ENCODE measurements at regions not wholly inside any gene's neighbourhood (a gene's known extent, or its start where the extent isn't known, plus 50 kb on each side); places are given as distances from the start of the nearest gene placed in this dataset.

GRCh38 chr21:30936207-30936606 is 54.8 kb upstream of the KRTAP11-1 start:
- H3K27me3 Mint-ChIP-seq: peaks cover 1% of the 10 kb centered on the region
- no peaks in the 10 kb centered on the region for H3K4me1 Mint-ChIP-seq (ENCODE audit: low read depth)
- H3K36me3 Mint-ChIP-seq: no peaks in the 10 kb centered on the region
- no peak overlapping the region for H3K27ac Mint-ChIP-seq
- CTCF ChIA-PET: no interaction called here
- H3K9me3 Mint-ChIP-seq: peaks cover 5% of the 10 kb centered on the region
- POLR2A ChIA-PET: no interaction called here
- intact Hi-C loops (cut with micrococcal nuclease): no loop called here
- H3K4me3 Mint-ChIP-seq: no peak overlapping the region
- DNase-seq: no peak

GRCh38 chr21:30935889-30936168 is 54.4 kb upstream of the KRTAP11-1 start:
- Mint-ChIP-seq H3K27ac (no peak overlapping the region), H3K4me1 (ENCODE audit: low read depth) (no peaks in the 10 kb centered on the region), H3K27me3 (no peaks in the 10 kb centered on the region), H3K4me3 (no peak overlapping the region), H3K9me3 (peaks cover 5% of the 10 kb centered on the region), H3K36me3 (no peaks in the 10 kb centered on the region)
- ChIA-PET POLR2A (no interaction called here), CTCF (no interaction called here)
- no peak for DNase-seq
- intact Hi-C loops (cut with micrococcal nuclease): no loop called here

GRCh38 chr21:30935121-30935888 is 53.9 kb upstream of the KRTAP11-1 start:
- Mint-ChIP-seq H3K4me1 (ENCODE audit: low read depth) (no peaks in the 10 kb centered on the region), H3K36me3 (no peaks in the 10 kb centered on the region), H3K9me3 (peaks cover 5% of the 10 kb centered on the region), H3K27ac (no peak overlapping the region), H3K27me3 (no peaks in the 10 kb centered on the region), H3K4me3 (no peak overlapping the region)
- no peak for DNase-seq
- ChIA-PET POLR2A (no interaction called here), CTCF (no interaction called here)
- intact Hi-C loops (cut with micrococcal nuclease): no loop called here

GRCh38 chr21:30932686-30933085 is 51.3 kb upstream of the KRTAP11-1 start:
- no peak overlapping the region for H3K27ac Mint-ChIP-seq
- no peaks in the 10 kb centered on the region for H3K36me3 Mint-ChIP-seq
- peaks cover 8% of the 10 kb centered on the region for H3K9me3 Mint-ChIP-seq
- H3K27me3 Mint-ChIP-seq: no peaks in the 10 kb centered on the region
- CTCF ChIA-PET: no interaction called here
- POLR2A ChIA-PET: no interaction called here
- H3K4me1 Mint-ChIP-seq (ENCODE audit: low read depth): no peaks in the 10 kb centered on the region
- no peak overlapping the region for H3K4me3 Mint-ChIP-seq
- intact Hi-C loops (cut with micrococcal nuclease): no loop called here
- DNase-seq: no peak

Measured in activated CD4-positive, alpha-beta memory T cell treated with anti-CD3 and anti-CD28 coated beads for 36 hours (primary cell).